Left lobe of liver (tissue), 2 donors: ENCODE measurements at regions not wholly inside any gene's neighbourhood (a gene's known extent, or its start where the extent isn't known, plus 50 kb on each side); places are given as distances from the start of the nearest gene placed in this dataset.
"Not testable (repeated sequence)": the region's sequence is repeated elsewhere in the genome, so short reads cannot be mapped to it uniquely, and the experiment has no call there.

Source experiments
- ATAC-seq: fragments of 200-7000 bp; cut with Tn5 transposase; one replicate; pipeline ENCODE4 v1.9.1; 2020; ENCODE audit warnings: mild to moderate bottlenecking, moderate library complexity
- DNase-seq: peaks from one replicate; pipeline ENCODE4 v3.0.0-alpha.2; 2020; ENCODE audit warnings: low spot score
- donor health status: DM: no; HTN: no; CAD: no; lungs with moderate emphysema.
- donor health status: DM: no; HTN: yes; CAD: no.

DNA sequence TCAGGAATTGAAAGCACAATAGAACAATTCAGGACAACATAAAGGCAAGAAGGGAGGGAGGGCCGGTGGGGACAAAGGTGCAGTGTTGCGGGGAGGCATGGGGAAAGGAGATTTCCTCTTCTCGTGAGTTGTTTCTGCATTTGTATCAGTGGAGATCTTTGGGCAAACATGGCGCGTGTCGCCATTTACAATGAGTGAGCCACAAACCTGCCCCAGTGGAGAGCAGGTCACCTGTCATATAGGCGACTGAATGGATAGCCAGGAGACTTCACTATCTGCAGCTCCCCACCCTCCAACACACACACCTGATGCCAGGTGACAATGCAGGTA lies 87.7 kb upstream of the SLC45A1 start:
- ATAC-seq (no peak), DNase-seq (no peak)

DNA sequence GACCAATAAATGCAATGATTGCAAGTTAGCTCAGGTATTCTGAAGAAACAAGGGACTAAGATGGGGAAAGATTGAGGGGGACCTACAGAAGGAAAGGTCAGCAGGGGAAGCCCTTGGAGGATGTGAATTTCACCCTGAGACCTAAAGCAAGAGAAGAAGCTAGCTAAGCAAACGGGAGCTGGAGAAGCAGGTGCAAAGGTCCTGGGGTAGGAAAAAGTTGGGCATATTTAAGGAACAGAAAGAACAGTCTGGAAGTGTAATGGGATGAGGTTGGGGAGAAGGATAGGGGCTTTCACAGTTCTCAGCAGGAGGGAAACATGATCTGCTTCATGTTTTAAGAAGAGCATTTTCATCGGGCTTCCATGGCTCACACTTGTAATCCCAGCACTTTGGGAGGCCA lies 89.7 kb upstream of the SLC45A1 start:
- DNase-seq (no peak), ATAC-seq (no peak)

GRCh38 chr1:8227674-8228073 lies 90.2 kb upstream of the SLC45A1 start:
- not testable (repeated sequence) for DNase-seq, ATAC-seq

GRCh38 chr1:8226747-8227146 lies 91.2 kb upstream of the SLC45A1 start:
- DNase-seq (no peak), ATAC-seq (peak; percentile 38)

GRCh38 chr1:8226024-8226423 lies 91.9 kb upstream of the SLC45A1 start:
- ATAC-seq, DNase-seq: not testable (repeated sequence)

DNA sequence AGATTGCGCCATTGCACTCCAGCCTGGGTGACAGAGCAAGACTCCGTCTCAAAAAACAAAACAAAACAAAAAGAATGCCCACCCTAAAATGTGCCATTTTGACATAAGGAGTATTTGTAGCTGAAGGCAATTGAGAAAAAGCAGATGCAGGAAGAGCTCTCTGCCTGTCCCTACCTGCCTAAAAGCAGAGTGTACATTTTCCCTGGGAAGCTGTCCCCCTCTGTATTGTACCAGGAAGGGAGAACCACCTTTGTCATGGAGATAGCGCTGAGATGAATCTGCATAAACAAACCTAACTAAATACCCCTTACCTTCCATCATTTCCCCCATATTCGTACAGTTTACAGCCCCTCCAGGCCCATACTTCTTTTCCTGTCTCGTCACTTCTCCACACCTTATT lies 94.4 kb upstream of the SLC45A1 start:
- no peak for DNase-seq

DNA sequence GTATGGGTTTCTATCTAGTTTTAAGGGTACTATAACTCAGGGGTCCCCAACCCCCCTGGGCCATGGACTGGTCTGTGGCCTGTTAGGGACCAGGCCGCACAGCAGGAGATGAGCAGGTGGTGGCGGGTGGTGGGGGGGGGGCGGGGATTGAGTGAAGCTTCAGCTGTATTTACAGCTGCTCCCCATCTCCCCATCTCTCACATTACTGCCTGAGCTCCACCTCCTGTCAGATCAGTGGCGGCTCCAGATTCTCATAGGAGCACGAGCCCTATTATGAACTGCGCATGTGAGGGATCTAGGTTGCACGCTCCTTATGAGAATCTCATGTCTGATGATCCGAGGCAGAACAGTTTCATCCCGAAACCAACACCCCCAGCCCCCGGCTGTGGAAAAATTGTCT lies 95.1 kb upstream of the SLC45A1 start:
- DNase-seq = no peak

More for the DNA sequence above, 94.4 kb upstream of the SLC45A1 start:
- no peak for ATAC-seq

DNA sequence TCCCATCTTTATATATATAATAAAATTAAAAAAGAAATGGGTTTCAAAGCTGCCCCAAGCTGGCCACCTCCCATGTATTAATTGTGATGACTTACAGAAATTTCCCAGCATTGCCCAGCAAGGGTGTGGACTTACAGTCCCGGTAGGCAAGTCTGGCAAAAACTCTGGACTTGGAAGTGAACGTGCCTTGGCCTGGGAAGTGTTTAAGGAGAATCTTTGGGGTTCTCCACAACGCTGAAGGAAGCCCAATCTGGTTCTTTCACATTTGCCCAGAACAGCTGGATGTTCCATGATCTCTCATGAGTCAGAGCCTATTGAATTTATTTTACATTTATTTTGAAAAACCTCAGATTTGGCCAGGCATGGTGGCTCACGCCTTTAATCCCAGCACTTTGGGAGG lies 98.4 kb upstream of the SLC45A1 start:
- DNase-seq (no peak), ATAC-seq (no peak)

More for the DNA sequence above, 95.1 kb upstream of the SLC45A1 start:
- no peak for ATAC-seq

GRCh38 chr1:8218351-8219092 lies 99.4 kb upstream of the SLC45A1 start:
- ATAC-seq (no peak), DNase-seq (no peak)

DNA sequence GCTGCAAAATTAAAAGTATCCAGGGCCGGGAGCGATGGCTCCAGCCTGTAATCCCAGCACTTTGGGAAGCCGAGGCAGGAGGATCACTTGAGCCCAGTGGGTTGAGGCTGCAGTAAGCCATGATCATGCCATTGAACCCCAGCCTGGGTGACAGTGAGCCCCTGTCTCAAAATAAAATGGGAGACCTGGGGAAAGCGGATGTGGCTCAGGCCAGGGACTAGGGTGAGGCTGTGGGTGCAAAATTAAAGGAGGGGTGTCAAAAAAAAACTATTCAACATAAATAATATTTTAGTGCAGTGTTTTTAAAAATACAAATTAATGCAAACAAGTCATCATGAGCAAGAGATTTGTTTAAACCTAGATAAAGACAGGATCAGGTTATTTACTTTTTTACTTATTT lies 100.1 kb upstream of the SLC45A1 start:
- DNase-seq = no peak

GRCh38 chr1:8217011-8217711 lies 100.8 kb upstream of the SLC45A1 start:
- ATAC-seq (peak; percentile 92), DNase-seq (peak; percentile 61)

More for the DNA sequence above, 100.1 kb upstream of the SLC45A1 start:
- ATAC-seq = no peak

DNA sequence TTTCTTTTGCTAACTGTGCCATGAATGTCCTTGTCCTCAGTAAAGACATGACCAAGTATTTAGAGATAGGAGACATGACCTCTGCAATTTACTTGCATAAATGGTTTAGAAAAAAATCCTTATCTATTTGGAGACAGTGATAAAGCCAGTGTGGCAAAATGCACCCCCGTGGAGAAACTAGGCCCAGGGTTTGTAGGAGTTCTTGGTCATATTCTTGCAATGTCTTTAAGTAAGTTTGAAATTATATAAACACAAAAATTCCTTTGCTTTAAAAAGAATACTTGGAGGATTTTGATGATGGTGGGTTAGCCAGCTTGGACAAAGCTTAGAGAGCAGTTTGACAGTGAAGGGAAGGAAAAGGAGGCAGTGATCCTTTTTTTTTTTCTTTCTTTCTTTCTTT lies 101.9 kb upstream of the SLC45A1 start:
- DNase-seq (no peak), ATAC-seq (no peak)

GRCh38 chr1:8214501-8215173 lies 103.3 kb upstream of the SLC45A1 start:
- DNase-seq = no peak
- ATAC-seq = no peak

DNA sequence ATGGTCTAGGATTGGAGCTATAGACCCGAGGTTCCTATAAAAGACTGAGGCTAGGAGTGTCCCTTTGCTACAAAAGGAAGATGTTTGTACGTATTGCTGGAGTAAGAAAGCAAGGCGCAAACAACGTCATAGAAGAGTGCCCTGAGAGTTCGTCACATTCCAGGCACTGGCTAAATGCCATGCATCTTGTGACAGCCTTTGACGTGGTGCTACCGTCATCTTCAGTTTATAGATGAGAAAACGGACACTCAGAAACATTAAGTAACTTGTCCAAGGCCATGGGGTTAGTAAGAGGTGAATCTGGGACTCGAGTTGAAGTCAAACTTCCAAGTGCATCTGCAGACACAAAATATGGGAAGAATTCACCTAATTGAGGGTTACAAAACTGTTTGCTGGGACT lies 104.2 kb upstream of the SLC45A1 start:
- DNase-seq (no peak), ATAC-seq (no peak)

DNA sequence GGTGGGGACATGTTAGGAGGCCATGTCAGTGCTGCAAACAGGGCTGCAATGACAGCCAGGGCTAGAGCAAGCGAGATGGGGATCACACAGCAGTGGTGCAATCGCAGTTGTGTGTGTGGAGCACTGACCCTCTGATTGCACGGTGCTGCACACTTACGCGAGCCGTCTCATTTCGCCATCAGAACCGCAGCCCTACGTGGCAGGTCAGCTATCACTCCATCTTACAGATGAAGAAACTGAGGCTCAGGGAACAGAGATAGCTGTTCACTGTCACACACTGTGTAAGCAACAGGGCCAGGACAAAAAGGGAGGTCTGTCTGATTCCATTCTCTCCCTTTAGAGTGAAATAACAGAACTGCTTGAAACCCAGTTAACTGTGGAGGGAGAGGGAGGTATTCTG lies 104.8 kb upstream of the SLC45A1 start:
- no peak for ATAC-seq
- DNase-seq = no peak

GRCh38 chr1:8212580-8213031 lies 105.3 kb upstream of the SLC45A1 start:
- no peak for DNase-seq

GRCh38 chr1:8211883-8212579 lies 105.9 kb upstream of the SLC45A1 start:
- ATAC-seq = peak; percentile 47
- no peak for DNase-seq

More at GRCh38 chr1:8212580-8213031, 105.3 kb upstream of the SLC45A1 start:
- no peak for ATAC-seq

- peak; percentile 8 for ATAC-seq
- no peak for DNase-seq
Observed at GRCh38 chr1:8211251-8211882, 106.5 kb upstream of the SLC45A1 start.

DNA sequence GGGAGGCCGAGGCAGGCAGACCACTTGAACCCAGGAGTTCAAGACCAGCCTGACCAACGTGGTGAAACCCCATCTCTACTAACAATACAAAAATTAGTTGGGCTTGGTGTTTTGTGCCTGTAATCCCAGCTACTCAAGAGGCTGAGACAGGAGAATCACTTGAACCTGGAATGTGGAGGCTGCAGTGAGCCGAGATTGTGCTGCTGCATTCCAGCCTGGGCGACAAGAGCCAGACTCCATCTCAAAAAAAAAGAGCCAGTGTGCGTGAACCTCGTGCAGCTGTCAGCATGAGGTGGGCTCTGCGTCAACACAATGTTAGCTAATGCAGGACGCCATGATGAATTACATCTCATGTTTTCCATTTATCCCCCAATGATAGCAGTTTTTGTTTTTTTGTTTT lies 110.7 kb upstream of the SLC45A1 start:
- ATAC-seq (no peak), DNase-seq (no peak)

GRCh38 chr1:8206391-8206790 lies 111.5 kb upstream of the SLC45A1 start:
- ATAC-seq = no peak
- no peak for DNase-seq

DNA sequence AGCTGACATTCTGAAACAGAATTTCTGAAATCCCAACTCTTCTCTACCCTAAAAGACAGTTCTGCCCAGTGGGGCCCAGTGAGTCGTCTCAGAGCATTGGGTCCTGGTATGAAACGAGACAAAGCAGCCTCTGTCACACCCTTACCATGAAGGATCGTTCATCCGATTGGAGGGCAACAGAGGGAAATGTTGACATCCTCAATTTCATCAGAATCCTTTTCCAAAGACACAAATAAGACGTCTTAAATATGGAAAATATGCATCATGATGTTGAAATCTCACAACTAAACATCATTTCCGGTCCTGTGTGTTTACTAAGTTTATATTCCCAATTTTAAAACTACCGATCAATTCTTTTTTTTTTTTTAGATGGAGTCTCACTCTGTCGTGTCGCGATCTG lies 112.1 kb upstream of the SLC45A1 start:
- ATAC-seq (no peak), DNase-seq (no peak)
